ENCODE measurements at regions not wholly inside any gene's neighbourhood (a gene's known extent, or its start where the extent isn't known, plus 50 kb on each side); places are given as distances from the start of the nearest gene placed in this dataset.

GRCh38 chr16:47847220-47847970 lies 308.4 kb downstream of the ABCC12 start:
- TF ChIP-seq CTCF (conservative IDR thresholded peaks at IDR 0.05; ENCODE audit: low read length) = no peak
- no peak for TF ChIP-seq EZH2phosphoT487 (IDR thresholded peaks at IDR 0.05; ENCODE audit: borderline replicate concordance, low read depth, low read length)

Measured in OCI-LY7 (cell line).